DOHH2 (cell line): ENCODE measurements at regions not wholly inside any gene's neighbourhood (a gene's known extent, or its start where the extent isn't known, plus 50 kb on each side); places are given as distances from the start of the nearest gene placed in this dataset.

Source experiments
- H3F3A ChIP-seq: fragments of 200-600 bp; sonication (generic), shearing (Covaris generic); 2 replicates; pipeline ENCODE4 v1.6.0; 2016; ENCODE audit warnings: antibody characterized with exemption, mild to moderate bottlenecking; ENCODE audit not compliant: control insufficient read depth, insufficient read depth
- H3K27ac ChIP-seq: fragments of 200-600 bp; sonication (generic); 2 replicates; pipeline ENCODE4 v1.5.1; 2014; ENCODE audit warnings: low read depth, mild to moderate bottlenecking, low read length, moderate library complexity
- H3K27me3 ChIP-seq: fragments of 200-600 bp; sonication (generic); 2 replicates; pipeline ENCODE4 v1.6.1; 2014; ENCODE audit warnings: mild to moderate bottlenecking, low read length, mixed read lengths; ENCODE audit not compliant: control insufficient read depth
- H3K36me3 ChIP-seq: fragments of 200-600 bp; sonication (generic); 2 replicates; pipeline ENCODE4 v1.6.1; 2014; ENCODE audit warnings: mild to moderate bottlenecking, low read length, moderate library complexity, mixed read lengths; ENCODE audit not compliant: control insufficient read depth
- H3K4me1 ChIP-seq: fragments of 200-600 bp; sonication (generic); 2 replicates; pipeline ENCODE4 v1.6.1; 2014; ENCODE audit warnings: mild to moderate bottlenecking, low read length, mixed read lengths; ENCODE audit not compliant: control insufficient read depth
- H3K4me2 ChIP-seq: fragments of 200-600 bp; sonication (generic); 2 replicates; pipeline ENCODE4 v1.6.0; 2014; ENCODE audit warnings: mild to moderate bottlenecking, low read length, moderate library complexity
- H3K4me3 ChIP-seq: fragments of 200-600 bp; sonication (generic); 2 replicates; pipeline ENCODE4 v1.5.1; 2014; ENCODE audit warnings: mild to moderate bottlenecking, low read length, mixed read lengths
- H3K79me2 ChIP-seq: fragments of 200-600 bp; sonication (generic); 2 replicates; pipeline ENCODE4 v1.6.1; 2014; ENCODE audit warnings: mild to moderate bottlenecking, low read length, mixed read lengths; ENCODE audit not compliant: control insufficient read depth
- H3K9me2 ChIP-seq: fragments of 200-600 bp; sonication (generic); replicated peaks from 2 replicates; pipeline ENCODE4 v1.6.1; 2014; ENCODE audit warnings: mild to moderate bottlenecking, low read length, mixed read lengths; ENCODE audit not compliant: control insufficient read depth
- H3K9me3 ChIP-seq: fragments of 200-600 bp; sonication (generic); 2 replicates; pipeline ENCODE4 v1.6.1; 2014; ENCODE audit warnings: antibody characterized with exemption, low read length, mixed read lengths; ENCODE audit not compliant: control insufficient read depth, insufficient read depth
- H4K20me1 ChIP-seq: fragments of 200-600 bp; sonication (generic); 2 replicates; pipeline ENCODE4 v1.6.0; 2014; ENCODE audit warnings: low read depth, mild to moderate bottlenecking, antibody characterized with exemption, low read length, moderate library complexity; ENCODE audit not compliant: control insufficient read depth, insufficient read depth
- CTCF ChIP-seq: fragments of 200-600 bp; sonication (generic); IDR thresholded peaks from one replicate; pipeline ENCODE4 v1.5.1; 2014; ENCODE audit warnings: antibody characterized with exemption, mild to moderate bottlenecking, low read depth, low read length; ENCODE audit not compliant: poor library complexity, severe bottlenecking
- EZH2phosphoT487 ChIP-seq: fragments of 200-600 bp; sonication (generic); IDR thresholded peaks from 2 replicates; pipeline ENCODE4 v1.6.1; 2017; ENCODE audit warnings: borderline replicate concordance, mild to moderate bottlenecking, antibody characterized with exemption, low read length, moderate library complexity, mixed read lengths

DNA sequence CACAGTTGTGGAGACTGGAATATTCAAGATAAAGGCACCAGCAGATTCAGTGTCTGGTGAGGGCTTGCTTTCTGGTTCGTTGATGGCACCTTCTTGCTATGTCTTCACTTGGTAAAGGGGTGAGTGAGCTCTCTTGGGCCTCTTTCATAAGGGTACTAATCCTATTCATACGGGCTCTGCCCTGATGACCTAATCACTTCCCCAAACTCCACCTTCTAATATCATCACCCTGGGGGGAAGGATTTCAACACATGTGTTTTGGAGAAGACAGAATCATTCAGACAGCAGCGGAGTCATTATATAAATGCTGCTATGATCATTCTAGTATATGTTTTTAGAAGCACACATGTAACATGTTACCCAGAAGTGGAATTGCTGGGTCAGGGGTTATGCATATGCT, 295.3 kb upstream of the CTSO start:
- Histone ChIP-seq H3K4me2 (no peak overlapping the region), H3K27me3 (no peaks in the 10 kb centered on the region), H3K9me3 (no peaks in the 10 kb centered on the region), H3K79me2 (no peaks in the 10 kb centered on the region), H3K27ac (no peak overlapping the region), H3K4me1 (no peaks in the 10 kb centered on the region), H3K36me3 (no peaks in the 10 kb centered on the region), H3K9me2 (no peaks in the 10 kb centered on the region), H3K4me3 (no peak overlapping the region), H3F3A (no peaks in the 10 kb centered on the region), H4K20me1 (no peaks in the 10 kb centered on the region)
- TF ChIP-seq CTCF (no peak), EZH2phosphoT487 (no peak)

DNA sequence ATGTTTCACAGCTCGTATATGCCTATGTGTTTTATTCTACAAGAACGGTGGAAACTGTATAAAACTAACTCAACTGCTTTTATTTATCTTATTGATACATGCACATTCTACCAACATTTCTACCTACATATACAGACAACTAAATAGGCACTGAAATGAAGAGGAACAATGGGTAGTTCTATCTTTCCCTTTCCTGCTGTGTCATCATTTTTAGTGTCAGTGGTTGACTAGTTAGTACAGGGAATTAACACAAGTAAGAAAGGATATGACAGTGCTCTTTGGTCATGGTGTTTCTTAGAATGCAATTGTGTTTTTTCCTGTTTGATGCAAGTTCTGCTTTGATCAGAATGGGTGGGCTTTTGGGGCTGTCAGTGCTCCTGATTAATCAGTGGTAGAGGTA, 293.8 kb upstream of the CTSO start:
- no peaks in the 10 kb centered on the region for H3F3A ChIP-seq
- TF ChIP-seq EZH2phosphoT487 (no peak), CTCF (no peak)
- H3K9me2 ChIP-seq = no peaks in the 10 kb centered on the region
- no peaks in the 10 kb centered on the region for H3K27me3 ChIP-seq
- H3K27ac ChIP-seq = no peak overlapping the region
- no peaks in the 10 kb centered on the region for H3K4me1 ChIP-seq
- no peak overlapping the region for H3K4me3 ChIP-seq
- H3K79me2 ChIP-seq = no peaks in the 10 kb centered on the region
- H3K9me3 ChIP-seq = no peaks in the 10 kb centered on the region
- no peaks in the 10 kb centered on the region for H3K36me3 ChIP-seq
- no peak overlapping the region for H3K4me2 ChIP-seq
- H4K20me1 ChIP-seq = no peaks in the 10 kb centered on the region

DNA sequence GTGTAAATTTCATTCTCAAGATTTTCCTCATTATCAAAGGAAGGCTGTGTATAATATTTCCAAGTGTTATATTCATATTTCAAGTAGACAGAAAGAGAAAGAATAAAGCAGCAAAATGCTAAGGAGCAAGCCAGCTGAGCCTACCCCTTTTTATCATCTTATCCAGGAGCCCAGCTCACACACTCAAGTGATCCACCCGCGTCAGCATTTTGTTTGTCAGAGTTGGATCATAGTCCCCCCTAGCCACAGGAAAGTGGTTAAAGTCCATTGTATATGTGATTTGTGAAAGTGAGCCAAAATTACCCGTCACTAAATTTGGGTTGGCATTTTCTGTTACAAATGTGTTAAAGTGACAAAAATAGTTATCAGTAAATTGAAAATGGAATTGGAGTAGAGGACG, 289.3 kb upstream of the CTSO start:
- Histone ChIP-seq H3K4me2 (no peak overlapping the region), H4K20me1 (no peaks in the 10 kb centered on the region)

More for the DNA sequence above, 289.3 kb upstream of the CTSO start:
- no peak overlapping the region for H3K27ac ChIP-seq
- TF ChIP-seq EZH2phosphoT487 (no peak), CTCF (no peak)
- no peaks in the 10 kb centered on the region for H3K79me2 ChIP-seq
- H3K4me1 ChIP-seq = no peaks in the 10 kb centered on the region
- H3K36me3 ChIP-seq = no peaks in the 10 kb centered on the region
- H3K9me3 ChIP-seq = no peaks in the 10 kb centered on the region
- H3K4me3 ChIP-seq = no peak overlapping the region
- H3F3A ChIP-seq = no peaks in the 10 kb centered on the region
- no peaks in the 10 kb centered on the region for H3K9me2 ChIP-seq
- H3K27me3 ChIP-seq = no peaks in the 10 kb centered on the region
